ENCODE measurements at regions not wholly inside any gene's neighbourhood (a gene's known extent, or its start where the extent isn't known, plus 50 kb on each side); places are given as distances from the start of the nearest gene placed in this dataset.

- intact Hi-C loops (cut with DNase I; ENCODE audit: low total_unique reads) = no loop called here
- DNase-seq = no peak
- H3K4me1 ChIP-seq = no peaks in the 10 kb centered on the region
- no peak overlapping the region for H3K27ac ChIP-seq
- H3K4me3 ChIP-seq = no peak overlapping the region
- no peaks in the 10 kb centered on the region for H3K9me3 ChIP-seq
- TF ChIP-seq POLR2A (IDR thresholded peaks at IDR 0.05) = no peak
- TF ChIP-seq CTCF (IDR thresholded peaks at IDR 0.05) = no peak
- no peaks in the 10 kb centered on the region for H3K27me3 ChIP-seq
- no peaks in the 10 kb centered on the region for H3K36me3 ChIP-seq
Measured at GRCh38 chr3:104523136-104523535, 843.6 kb upstream of the ALCAM start.

- no peak for TF ChIP-seq POLR2A (IDR thresholded peaks at IDR 0.05)
- TF ChIP-seq CTCF (IDR thresholded peaks at IDR 0.05) = no peak
- no peak for DNase-seq
- H3K9me3 ChIP-seq = no peaks in the 10 kb centered on the region
- intact Hi-C loops (cut with DNase I; ENCODE audit: low total_unique reads) = no loop called here
- H3K36me3 ChIP-seq = no peaks in the 10 kb centered on the region
- H3K27me3 ChIP-seq = no peaks in the 10 kb centered on the region
- H3K27ac ChIP-seq = no peak overlapping the region
- no peaks in the 10 kb centered on the region for H3K4me1 ChIP-seq
- no peak overlapping the region for H3K4me3 ChIP-seq
Measured at GRCh38 chr3:104526901-104527401, 839.8 kb upstream of the ALCAM start.

- Histone ChIP-seq H3K4me3 (no peak overlapping the region), H3K27ac (no peak overlapping the region), H3K9me3 (no peaks in the 10 kb centered on the region), H3K4me1 (no peaks in the 10 kb centered on the region), H3K36me3 (no peaks in the 10 kb centered on the region), H3K27me3 (no peaks in the 10 kb centered on the region)
- no peak for DNase-seq
- intact Hi-C loops (cut with DNase I; ENCODE audit: low total_unique reads) = no loop called here
- TF ChIP-seq POLR2A (IDR thresholded peaks at IDR 0.05) (no peak), CTCF (IDR thresholded peaks at IDR 0.05) (no peak)
Measured at GRCh38 chr3:104530934-104531333, 835.8 kb upstream of the ALCAM start.

GRCh38 chr3:104536715-104537114 is 830.0 kb upstream of the ALCAM start:
- H3K36me3 ChIP-seq = no peaks in the 10 kb centered on the region
- H3K4me1 ChIP-seq = no peaks in the 10 kb centered on the region
- TF ChIP-seq POLR2A (IDR thresholded peaks at IDR 0.05) (no peak), CTCF (IDR thresholded peaks at IDR 0.05) (no peak)
- intact Hi-C loops (cut with DNase I; ENCODE audit: low total_unique reads) = no loop called here
- DNase-seq = no peak
- H3K27me3 ChIP-seq = no peaks in the 10 kb centered on the region
- no peaks in the 10 kb centered on the region for H3K9me3 ChIP-seq
- no peak overlapping the region for H3K4me3 ChIP-seq
- H3K27ac ChIP-seq = no peak overlapping the region

- no peak for DNase-seq
- intact Hi-C loops (cut with DNase I; ENCODE audit: low total_unique reads) = no loop called here
- H3K9me3 ChIP-seq = no peaks in the 10 kb centered on the region
- no peak for TF ChIP-seq POLR2A (IDR thresholded peaks at IDR 0.05)
- no peak for TF ChIP-seq CTCF (IDR thresholded peaks at IDR 0.05)
- H3K27me3 ChIP-seq = no peaks in the 10 kb centered on the region
- H3K36me3 ChIP-seq = no peaks in the 10 kb centered on the region
- H3K4me3 ChIP-seq = no peak overlapping the region
- H3K4me1 ChIP-seq = no peaks in the 10 kb centered on the region
- H3K27ac ChIP-seq = no peak overlapping the region
Measured at GRCh38 chr3:104537323-104537722, 829.4 kb upstream of the ALCAM start.
